Prostate gland (tissue), 2 donors: ENCODE measurements at regions not wholly inside any gene's neighbourhood (a gene's known extent, or its start where the extent isn't known, plus 50 kb on each side); places are given as distances from the start of the nearest gene placed in this dataset.

Source experiments
- CTCF ChIP-seq, 4 experiments: fragments of 200-600 bp in 2 of 4; fragments of 450-650 bp in 2 of 4; sonication (generic) in 2 of 4; IDR thresholded peaks; 1 replicate in 3 of 4; 2 replicates in 1 of 4; pipeline ENCODE4 v1.5.1; 2016 to 2019; ENCODE audit warnings: antibody characterized with exemption in 4 of 4, mild to moderate bottlenecking in 2 of 4, moderate library complexity in 2 of 4
- POLR2A ChIP-seq: fragments of 450-650 bp; IDR thresholded peaks from one replicate; pipeline ENCODE4 v1.6.1; 2016; ENCODE audit warnings: antibody characterized with exemption, mild to moderate bottlenecking

DNA sequence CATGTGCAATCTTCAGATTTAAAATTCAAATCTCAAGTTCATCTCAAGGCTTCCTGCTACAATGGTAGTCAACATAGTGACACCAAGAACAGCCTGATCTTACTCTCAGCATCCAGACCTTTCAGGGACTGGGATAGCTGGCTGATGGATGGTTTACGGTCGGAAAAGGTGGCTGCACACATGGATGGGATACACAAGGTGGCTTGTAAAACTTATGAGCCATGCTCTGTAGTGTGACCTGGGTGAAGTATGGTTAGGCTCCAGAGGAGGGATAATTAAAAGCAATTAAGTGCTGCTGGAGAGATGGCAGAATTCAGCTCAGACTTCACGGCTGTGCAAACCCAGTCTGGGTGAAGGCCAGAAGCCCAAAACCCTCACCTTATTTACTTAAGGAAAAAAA lies 379.5 kb downstream of the NFIB start:
- TF ChIP-seq POLR2A (no peak), CTCF (IDR thresholded peaks at IDR 0.05) (no peak)
